ENCODE measurements at regions not wholly inside any gene's neighbourhood (a gene's known extent, or its start where the extent isn't known, plus 50 kb on each side); places are given as distances from the start of the nearest gene placed in this dataset.

DNA sequence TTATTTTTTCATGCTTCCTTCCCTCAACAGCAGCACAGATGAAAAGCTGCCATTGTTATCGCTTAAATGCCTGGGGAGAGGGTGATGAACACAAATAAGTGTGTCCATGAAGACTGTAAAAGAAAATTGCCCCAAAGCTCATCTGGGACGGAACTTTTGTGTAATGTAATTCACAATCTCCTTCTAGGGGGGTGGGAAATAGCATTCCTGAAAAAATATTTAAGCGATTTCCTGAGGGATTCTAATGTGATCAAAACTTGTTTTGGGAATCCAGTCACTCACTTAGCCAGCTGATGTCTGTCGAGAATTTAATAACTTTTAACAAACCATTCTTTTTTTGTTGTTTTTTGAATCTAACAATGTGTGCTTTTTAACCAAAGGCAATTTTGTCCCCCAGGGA lies 427.9 kb downstream of the PLCL1 start:
- DNase-seq (ENCODE audit: low read depth): no peak

DNA sequence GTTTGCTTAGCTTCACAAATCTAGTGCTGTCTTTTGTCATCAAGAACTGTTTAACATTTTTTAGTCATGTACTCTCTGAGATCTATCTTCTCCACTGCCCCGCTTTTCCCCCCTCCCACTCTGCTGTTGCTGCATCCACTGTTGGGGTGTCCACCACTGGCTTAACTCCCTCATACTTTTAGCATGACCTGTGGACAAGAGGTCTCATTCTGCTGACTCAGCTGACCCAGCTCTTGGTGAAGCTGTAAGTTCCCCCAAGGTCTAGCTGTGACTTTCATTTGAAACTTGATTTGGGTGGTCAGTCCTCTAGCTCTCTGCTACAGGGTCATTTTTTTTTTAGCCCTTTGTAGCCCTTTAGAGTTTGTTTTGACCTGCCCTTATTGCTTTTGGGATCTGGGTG lies 427.2 kb downstream of the PLCL1 start:
- no peak for DNase-seq (ENCODE audit: low read depth)

DNA sequence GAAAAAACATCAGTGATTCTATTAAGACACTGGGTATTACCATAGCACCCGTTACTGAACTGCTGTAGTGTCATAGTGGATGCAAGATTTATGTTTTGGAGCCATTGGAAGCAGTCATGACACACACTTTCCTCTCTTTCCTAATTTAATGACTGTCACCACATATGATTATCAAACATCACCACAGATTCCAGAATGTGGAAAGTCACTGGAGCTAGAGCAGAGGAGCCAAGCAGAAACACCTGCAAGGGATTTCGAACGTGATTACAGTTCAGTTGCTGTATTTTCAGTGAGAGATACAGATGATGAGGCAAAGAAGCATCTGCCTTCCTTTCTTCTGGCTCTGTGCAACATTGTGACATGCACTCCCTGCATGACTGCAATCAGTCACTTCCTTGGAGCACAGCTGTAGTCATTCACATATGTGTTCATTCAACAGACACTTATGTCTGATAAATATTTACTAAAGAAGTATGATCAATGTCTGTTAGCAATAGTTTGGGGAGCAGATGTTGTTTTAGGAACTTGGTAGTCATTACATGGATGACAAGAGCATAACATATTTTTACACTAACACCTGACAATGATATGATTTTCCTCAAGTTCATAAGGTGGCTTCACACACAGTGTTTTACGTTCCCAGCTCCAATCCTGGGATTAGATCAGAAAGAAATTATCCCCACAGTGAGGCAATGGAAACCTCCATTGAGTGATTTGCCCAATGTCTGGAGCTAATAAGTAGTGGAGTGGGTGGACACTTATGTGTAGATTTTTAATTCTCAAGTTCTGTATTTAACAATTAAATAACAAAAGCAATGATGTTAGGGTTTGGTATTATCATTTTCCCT lies 416.6 kb downstream of the PLCL1 start:
- peak; percentile 36 for DNase-seq (ENCODE audit: low read depth)

- no peak for DNase-seq (ENCODE audit: low read depth)
Measured at GRCh38 chr2:198219292-198219691, 414.9 kb downstream of the PLCL1 start.

DNA sequence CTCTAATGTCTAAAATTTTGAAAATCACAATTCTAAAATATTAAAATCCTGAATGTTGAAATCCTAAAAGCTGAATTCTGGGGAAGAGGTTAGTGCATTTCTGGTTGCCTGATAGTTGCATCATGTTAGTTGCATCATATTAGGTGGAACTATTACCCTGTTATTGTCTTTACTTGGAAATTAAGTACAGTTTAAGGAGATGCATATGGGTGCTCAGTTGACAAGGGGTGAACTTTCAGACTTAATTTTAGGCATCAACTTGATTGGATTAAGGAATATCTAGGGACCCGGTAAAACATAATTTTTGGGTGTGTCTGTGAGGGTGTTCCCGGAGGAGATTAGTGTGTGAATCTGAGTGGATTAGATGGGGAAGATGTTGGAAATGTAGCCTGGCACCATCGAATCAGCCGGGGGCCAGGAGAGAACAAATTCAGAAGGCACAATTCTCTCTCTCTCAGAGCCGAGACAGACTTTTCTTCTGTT lies 409.8 kb downstream of the PLCL1 start:
- no peak for DNase-seq (ENCODE audit: low read depth)

- DNase-seq (ENCODE audit: low read depth): no peak
Measured at GRCh38 chr2:198213253-198213652, 408.9 kb downstream of the PLCL1 start.

- no peak for DNase-seq (ENCODE audit: low read depth)
Measured at GRCh38 chr2:198211706-198212105, 407.3 kb downstream of the PLCL1 start.

- DNase-seq (ENCODE audit: low read depth): no peak
Measured at GRCh38 chr2:198203336-198204069, 399.1 kb downstream of the PLCL1 start.
